Fibroblast of lung (primary cell): ENCODE measurements at regions not wholly inside any gene's neighbourhood (a gene's known extent, or its start where the extent isn't known, plus 50 kb on each side); places are given as distances from the start of the nearest gene placed in this dataset.
"Not testable (repeated sequence)": the region's sequence is repeated elsewhere in the genome, so short reads cannot be mapped to it uniquely, and the experiment has no call there.

ENCODE experiments used
- DNase-seq, 2 donors: peaks; one replicate each; pipeline versions ENCODE4 v3.0.0 to v3.0.0-alpha.2; 2010; ENCODE audit warnings: low read depth in 2 of 2
- H2AFZ ChIP-seq: 2 replicates; pipeline ENCODE4 v1.5.1; 2012; ENCODE audit warnings: low read length, control low read depth, inconsistent platforms
- H3K27ac ChIP-seq: 2 replicates; pipeline ENCODE4 v1.5.1; 2011; ENCODE audit warnings: low read length, control low read depth; ENCODE audit not compliant: insufficient read depth
- H3K27me3 ChIP-seq: 2 replicates; pipeline ENCODE4 v1.5.1; 2011; ENCODE audit warnings: mild to moderate bottlenecking, low read length; ENCODE audit not compliant: control insufficient read depth, insufficient read depth
- H3K36me3 ChIP-seq: 2 replicates; pipeline ENCODE4 v1.5.1; 2011; ENCODE audit warnings: low read length; ENCODE audit not compliant: control insufficient read depth, insufficient read depth
- H3K4me1 ChIP-seq: 2 replicates; pipeline ENCODE4 v1.5.1; 2011; ENCODE audit warnings: low read length; ENCODE audit not compliant: control insufficient read depth, insufficient read depth; ENCODE audit errors: extremely low read depth
- H3K4me2 ChIP-seq: 2 replicates; pipeline ENCODE4 v1.5.1; 2011; ENCODE audit warnings: low read length, control low read depth; ENCODE audit not compliant: insufficient read depth; ENCODE audit errors: extremely low read depth
- H3K4me3 ChIP-seq, 4 experiments: fragments of 200-600 bp in 1 of 4; sonication (generic) in 1 of 4; replicated peaks in 1 of 4; 2 replicates each; pipeline ENCODE4 v1.5.1; 2011 to 2016; ENCODE audit warnings: low read length in 4 of 4, low read depth in 3 of 4, mild to moderate bottlenecking in 3 of 4, control low read depth in 2 of 4, inconsistent platforms in 1 of 4, mixed read lengths in 1 of 4; ENCODE audit not compliant: insufficient read depth in 1 of 4; ENCODE audit errors: control extremely low read depth in 1 of 4
- H3K79me2 ChIP-seq: 2 replicates; pipeline ENCODE4 v1.5.1; 2012; ENCODE audit warnings: mild to moderate bottlenecking, low read length, inconsistent platforms; ENCODE audit not compliant: control insufficient read depth, insufficient read depth
- H3K9ac ChIP-seq: 2 replicates; pipeline ENCODE4 v1.5.1; 2011; ENCODE audit warnings: mild to moderate bottlenecking, low read length, control low read depth; ENCODE audit not compliant: insufficient read depth
- H3K9me3 ChIP-seq: 2 replicates; pipeline ENCODE4 v1.5.1; 2012; ENCODE audit warnings: low read depth, low read length; ENCODE audit not compliant: control insufficient read depth, insufficient read depth
- H4K20me1 ChIP-seq: 2 replicates; pipeline ENCODE4 v1.5.1; 2011; ENCODE audit warnings: low read length; ENCODE audit not compliant: control insufficient read depth, insufficient read depth; ENCODE audit errors: extremely low read depth
- CTCF ChIP-seq, 2 donors: IDR thresholded peaks in 1 of 2; conservative IDR thresholded peaks in 1 of 2; 1 replicate in 1 of 2; 2 replicates in 1 of 2; pipeline ENCODE4 v1.5.1; 2011 to 2012; ENCODE audit warnings: low read length in 2 of 2, control low read depth in 1 of 2, inconsistent platforms in 1 of 2, low read depth in 1 of 2, mild to moderate bottlenecking in 1 of 2
- EZH2 ChIP-seq: IDR thresholded peaks from 2 replicates; pipeline ENCODE4 v1.5.1; 2012; ENCODE audit warnings: low read length, control low read depth, mild to moderate bottlenecking; ENCODE audit errors: missing control alignments

- H4K20me1 ChIP-seq = no peaks in the 10 kb centered on the region
- no peaks in the 10 kb centered on the region for H3K79me2 ChIP-seq
- no peaks in the 10 kb centered on the region for H3K9me3 ChIP-seq
- no peak overlapping the region for H2AFZ ChIP-seq
- H3K27me3 ChIP-seq = no peaks in the 10 kb centered on the region
- no peak for TF ChIP-seq EZH2
- TF ChIP-seq CTCF (conservative IDR thresholded peaks at IDR 0.05 in 1 of 2, IDR thresholded peaks at IDR 0.05 in 1 of 2; ENCODE audit: low read depth in 1 of 2, low read length in 2 of 2) = no peak
- H3K36me3 ChIP-seq = no peaks in the 10 kb centered on the region
- no peak overlapping the region for H3K9ac ChIP-seq
- H3K4me3 ChIP-seq = no peak overlapping the region
- no peak overlapping the region for H3K27ac ChIP-seq
- no peaks in the 10 kb centered on the region for H3K4me1 ChIP-seq
- H3K4me2 ChIP-seq = no peak overlapping the region
- DNase-seq = no peak
Observed at GRCh38 chr2:194060269-194060668, 1596.8 kb upstream of the SLC39A10 start.

- H4K20me1 ChIP-seq = no peaks in the 10 kb centered on the region
- no peak for DNase-seq
Observed at GRCh38 chr2:194054313-194054712, 1602.7 kb upstream of the SLC39A10 start.

GRCh38 chr2:194044321-194044720, 1612.7 kb upstream of the SLC39A10 start:
- Histone ChIP-seq H3K4me1 (no peaks in the 10 kb centered on the region), H3K4me3 (no peak overlapping the region), H3K9ac (no peak overlapping the region), H3K36me3 (no peaks in the 10 kb centered on the region), H4K20me1 (no peaks in the 10 kb centered on the region), H3K27me3 (no peaks in the 10 kb centered on the region), H3K27ac (no peak overlapping the region), H3K9me3 (no peaks in the 10 kb centered on the region), H3K4me2 (no peak overlapping the region), H3K79me2 (no peaks in the 10 kb centered on the region), H2AFZ (no peak overlapping the region)
- TF ChIP-seq EZH2 = no peak
- TF ChIP-seq CTCF (conservative IDR thresholded peaks at IDR 0.05 in 1 of 2, IDR thresholded peaks at IDR 0.05 in 1 of 2; ENCODE audit: low read depth in 1 of 2, low read length in 2 of 2) = no peak
- DNase-seq = no peak

More at GRCh38 chr2:194054313-194054712, 1602.7 kb upstream of the SLC39A10 start:
- no peak overlapping the region for H3K27ac ChIP-seq
- no peaks in the 10 kb centered on the region for H3K36me3 ChIP-seq
- no peaks in the 10 kb centered on the region for H3K9me3 ChIP-seq
- no peak for TF ChIP-seq CTCF (conservative IDR thresholded peaks at IDR 0.05 in 1 of 2, IDR thresholded peaks at IDR 0.05 in 1 of 2; ENCODE audit: low read depth in 1 of 2, low read length in 2 of 2)
- TF ChIP-seq EZH2 = no peak
- H3K27me3 ChIP-seq = no peaks in the 10 kb centered on the region
- H3K4me1 ChIP-seq = no peaks in the 10 kb centered on the region
- no peak overlapping the region for H2AFZ ChIP-seq
- H3K9ac ChIP-seq = no peak overlapping the region
- no peak overlapping the region for H3K4me3 ChIP-seq
- H3K4me2 ChIP-seq = no peak overlapping the region
- no peaks in the 10 kb centered on the region for H3K79me2 ChIP-seq

- not testable (repeated sequence) for H3K4me2 ChIP-seq
Observed at GRCh38 chr2:194021130-194021529, 1635.9 kb upstream of the SLC39A10 start.

More at GRCh38 chr2:194021130-194021529, 1635.9 kb upstream of the SLC39A10 start:
- not testable (repeated sequence) for H3K9me3 ChIP-seq, H3K9ac ChIP-seq, H3K36me3 ChIP-seq, H3K4me3 ChIP-seq, H3K27me3 ChIP-seq, H4K20me1 ChIP-seq, H3K27ac ChIP-seq, DNase-seq, H2AFZ ChIP-seq, H3K79me2 ChIP-seq, H3K4me1 ChIP-seq
